AML-193 (cell line): ENCODE measurements at regions not wholly inside any gene's neighbourhood (a gene's known extent, or its start where the extent isn't known, plus 50 kb on each side); places are given as distances from the start of the nearest gene placed in this dataset.
"Not testable (repeated sequence)": the region's sequence is repeated elsewhere in the genome, so short reads cannot be mapped to it uniquely, and the experiment has no call there.

Source experiments
- DNase-seq, 2 experiments: peaks; one replicate each; lab custom pipeline; 2025; lab: John Stamatoyannopoulos, UW

GRCh38 chr2:238521002-238521401, 94.3 kb downstream of the ASB1 start:
- DNase-seq: no peak

DNA sequence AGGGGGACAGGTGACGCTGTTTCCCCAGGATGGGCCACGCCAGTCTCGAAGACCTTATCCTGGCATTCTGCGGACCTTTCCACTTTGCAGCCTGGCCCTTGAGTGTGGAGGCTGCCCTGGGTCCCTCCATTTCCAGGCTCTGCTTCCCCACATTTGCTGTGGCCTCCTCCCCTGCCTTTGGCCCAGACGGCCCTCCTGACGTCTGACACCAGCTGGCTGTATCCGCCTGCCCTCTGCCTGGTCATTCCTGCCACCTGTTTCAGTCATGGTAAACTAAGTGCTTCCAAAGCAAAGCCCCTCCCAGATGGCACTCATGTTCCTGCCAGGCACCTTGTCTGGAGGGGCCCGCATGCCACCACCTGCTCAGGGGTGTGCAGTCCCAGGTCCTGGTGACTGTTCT, 95.1 kb downstream of the ASB1 start:
- no peak for DNase-seq

GRCh38 chr2:238523158-238524110, 96.7 kb downstream of the ASB1 start:
- no peak for DNase-seq

DNA sequence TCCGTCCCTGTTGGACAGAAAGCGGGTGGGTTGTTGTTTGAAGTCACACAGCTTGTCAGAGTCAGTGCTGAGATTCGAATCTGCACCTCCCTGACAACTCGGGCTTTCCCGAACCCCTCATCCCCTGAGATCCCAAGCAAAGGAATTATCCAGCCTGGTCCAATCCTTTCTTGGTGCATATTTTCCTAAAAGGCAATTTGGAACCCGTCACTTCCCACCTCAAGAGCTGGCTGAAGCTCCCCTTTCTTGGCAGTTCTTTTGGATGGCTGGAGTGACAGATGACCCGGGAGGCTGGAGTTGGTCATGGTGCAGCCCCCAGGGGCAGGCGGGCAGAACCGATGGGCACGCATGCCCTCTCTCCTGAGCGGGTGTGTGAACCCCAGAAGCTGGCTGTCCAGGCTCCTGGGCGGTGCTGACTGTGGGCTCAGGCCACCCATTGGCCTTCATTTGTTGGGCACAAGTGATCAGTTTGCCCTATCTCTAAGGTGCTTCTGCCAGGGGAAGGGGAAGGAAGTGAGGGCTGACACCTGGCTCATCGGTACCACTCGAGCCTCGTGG, 97.8 kb downstream of the ASB1 start:
- no peak for DNase-seq

GRCh38 chr2:238525990-238526389, 99.3 kb downstream of the ASB1 start:
- DNase-seq: no peak

DNA sequence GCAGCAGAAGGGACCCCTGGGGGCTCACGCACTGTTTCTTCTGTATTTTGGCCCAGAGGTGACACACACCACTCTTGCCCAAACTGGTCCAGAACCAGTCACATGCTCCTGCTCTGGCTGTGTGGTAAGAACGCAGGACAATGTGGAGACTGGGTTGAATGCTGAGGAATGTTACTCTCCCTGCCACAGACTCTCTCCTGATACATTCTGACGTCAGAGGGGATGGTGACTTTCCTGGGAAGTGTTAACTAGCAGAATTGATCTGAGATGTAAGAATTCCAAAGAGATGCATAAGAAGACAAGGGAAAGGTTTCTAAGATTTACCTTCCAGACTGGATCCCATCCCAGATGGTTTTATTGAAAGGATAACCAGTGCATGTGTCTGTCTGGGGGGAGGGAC, 100.8 kb downstream of the ASB1 start:
- no peak for DNase-seq

- DNase-seq: no peak
Measured at GRCh38 chr2:238528953-238529781, 102.4 kb downstream of the ASB1 start.

DNA sequence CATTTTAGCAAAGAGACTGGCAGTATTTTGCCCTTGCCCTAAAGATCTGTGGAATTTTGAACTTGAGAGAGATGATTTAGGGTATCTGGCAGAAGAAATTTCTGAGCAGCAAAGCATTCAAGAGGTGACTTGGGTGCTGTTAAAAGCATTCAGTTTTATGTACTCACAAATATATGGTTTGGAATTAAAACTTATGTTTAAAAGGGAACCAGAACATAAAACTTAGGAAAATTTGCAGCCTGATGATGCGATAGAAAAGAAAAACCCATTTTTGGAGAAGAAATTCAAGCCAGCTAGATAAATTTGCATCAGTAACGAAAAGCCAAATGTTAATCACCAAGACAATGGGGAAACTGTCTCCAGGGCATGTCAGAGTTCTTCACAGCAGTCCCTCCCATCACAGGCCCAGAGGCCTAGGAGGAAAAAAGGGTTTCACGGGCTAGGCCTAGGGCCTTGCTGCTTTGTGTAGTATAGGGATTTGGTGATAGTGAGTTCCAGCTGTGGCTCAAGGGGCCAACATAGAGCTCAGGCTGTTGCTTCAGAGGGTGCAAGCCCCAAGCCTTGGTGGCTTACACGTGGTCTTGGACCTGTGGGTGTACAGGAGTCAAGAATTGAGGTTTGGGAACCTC, 104.4 kb downstream of the ASB1 start:
- DNase-seq: not testable (repeated sequence)

DNA sequence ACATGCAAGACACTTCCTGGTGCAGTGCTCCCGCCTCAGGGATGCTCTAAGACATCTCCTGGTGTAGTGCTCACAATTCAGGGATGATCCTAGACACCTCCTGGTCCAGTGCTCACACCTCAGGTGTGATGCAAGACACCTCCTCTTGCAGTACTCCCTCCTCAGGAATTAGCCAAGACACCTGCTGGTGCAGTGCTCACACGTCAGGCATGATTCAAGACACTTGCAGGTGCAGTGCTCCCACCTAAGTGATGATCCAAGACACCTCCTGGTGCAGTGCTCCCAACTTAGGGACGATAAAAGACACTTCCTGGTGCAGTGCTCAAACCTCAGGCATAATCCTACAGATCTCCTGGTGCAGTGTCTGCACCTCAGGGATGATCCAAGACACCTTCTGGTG, 117.0 kb downstream of the ASB1 start:
- not testable (repeated sequence) for DNase-seq

- DNase-seq: no peak
Measured at GRCh38 chr2:238548902-238549462, 122.3 kb downstream of the ASB1 start.

DNA sequence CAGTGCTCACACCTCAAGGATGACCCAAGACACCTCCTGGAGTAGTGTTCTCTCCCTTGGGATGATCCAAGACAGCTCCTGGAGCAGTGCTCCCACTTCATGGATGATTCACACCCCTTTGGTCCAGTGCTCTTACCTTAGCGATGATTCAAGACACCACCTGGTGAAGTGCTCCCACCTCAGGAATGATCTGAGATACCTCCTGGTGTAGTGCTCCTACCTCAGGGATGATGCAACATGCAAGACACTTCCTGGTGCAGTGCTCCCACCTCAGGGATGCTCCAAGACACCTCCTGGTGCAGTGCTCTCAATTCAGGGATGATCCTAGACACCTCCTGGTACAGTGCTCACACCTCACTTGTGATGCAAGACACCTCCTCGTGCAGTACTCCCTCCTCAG, 123.1 kb downstream of the ASB1 start:
- no peak for DNase-seq

GRCh38 chr2:238551091-238551490, 124.4 kb downstream of the ASB1 start:
- DNase-seq: no peak

- no peak for DNase-seq
Measured at GRCh38 chr2:238552226-238552625, 125.5 kb downstream of the ASB1 start.

- no peak for DNase-seq
Measured at GRCh38 chr2:238553159-238553558, 126.4 kb downstream of the ASB1 start.

DNA sequence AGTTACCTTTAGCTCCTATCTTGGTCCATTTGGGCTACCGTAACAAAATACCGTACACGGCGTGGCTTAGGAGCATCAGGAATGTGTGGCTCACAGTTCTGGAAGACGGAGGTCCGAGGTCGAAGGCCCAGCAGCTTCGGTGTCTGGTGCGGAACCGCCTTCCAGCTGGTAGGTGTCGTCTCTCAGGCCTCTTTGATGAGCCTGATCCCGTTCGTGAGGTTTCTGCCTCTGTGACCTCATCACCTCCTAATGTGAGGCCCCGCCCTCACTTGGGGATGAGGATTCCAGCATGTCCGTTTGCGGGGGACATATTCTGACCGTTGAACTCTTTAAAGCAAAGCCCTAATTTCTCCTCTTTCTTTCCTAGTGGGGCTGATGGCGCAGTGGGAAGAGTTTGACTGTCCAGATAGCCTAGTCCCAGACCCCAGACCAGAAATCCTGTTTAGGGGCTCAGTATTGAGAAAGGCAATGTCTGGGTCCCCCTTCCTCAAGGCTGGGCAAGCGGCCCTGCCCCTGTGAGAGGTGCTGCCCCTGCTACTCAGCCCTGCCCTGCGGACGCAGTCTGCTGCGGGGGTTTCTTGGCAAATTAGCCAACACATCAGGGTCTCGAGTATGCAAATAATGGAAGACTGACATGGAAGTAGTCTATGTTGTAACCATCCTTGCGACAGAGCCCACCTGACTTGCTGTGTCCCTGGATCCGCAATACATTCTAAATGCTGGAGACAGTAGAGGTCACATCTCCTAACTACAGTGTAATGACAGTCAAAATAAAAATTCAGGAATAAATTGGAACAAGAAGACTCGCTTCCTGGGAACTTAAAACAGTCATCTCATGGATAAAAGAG, 128.0 kb downstream of the ASB1 start:
- DNase-seq: no peak

DNA sequence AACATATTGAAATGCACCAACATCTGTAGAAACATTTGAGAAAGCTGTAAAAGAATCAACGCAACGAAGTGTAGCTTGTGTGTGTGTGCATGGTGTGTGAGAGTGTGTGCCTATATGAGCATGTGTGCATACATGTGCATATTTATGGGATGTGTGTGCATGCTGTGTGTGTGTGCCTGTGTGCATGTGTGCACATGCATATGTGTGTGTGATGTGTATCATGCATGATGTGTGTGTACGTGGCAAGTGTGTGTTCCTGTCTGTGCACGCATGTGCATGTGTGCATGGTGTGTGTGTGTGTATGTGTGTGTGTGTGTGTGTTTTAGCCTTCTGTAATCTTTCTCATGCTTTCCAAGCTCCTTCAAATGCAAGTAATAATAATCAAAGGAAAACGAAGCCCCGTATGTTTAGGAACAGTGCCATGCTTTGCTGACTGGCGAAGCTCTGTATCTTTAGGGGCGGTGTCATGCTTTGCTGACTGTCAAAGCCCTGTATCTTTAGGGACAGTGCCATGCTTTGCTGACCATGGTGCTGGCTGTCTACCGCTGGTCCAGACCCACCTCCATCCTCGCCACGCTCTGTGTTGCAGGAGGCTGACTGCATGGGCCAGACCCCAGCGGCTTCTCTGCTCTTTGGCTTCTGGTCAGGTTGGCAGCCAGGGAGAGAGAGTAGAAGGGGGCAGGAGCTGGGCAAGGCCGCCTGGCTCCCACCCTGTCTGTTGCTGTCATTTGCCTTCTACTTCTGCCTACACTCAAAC, 129.2 kb downstream of the ASB1 start:
- DNase-seq: no peak

DNA sequence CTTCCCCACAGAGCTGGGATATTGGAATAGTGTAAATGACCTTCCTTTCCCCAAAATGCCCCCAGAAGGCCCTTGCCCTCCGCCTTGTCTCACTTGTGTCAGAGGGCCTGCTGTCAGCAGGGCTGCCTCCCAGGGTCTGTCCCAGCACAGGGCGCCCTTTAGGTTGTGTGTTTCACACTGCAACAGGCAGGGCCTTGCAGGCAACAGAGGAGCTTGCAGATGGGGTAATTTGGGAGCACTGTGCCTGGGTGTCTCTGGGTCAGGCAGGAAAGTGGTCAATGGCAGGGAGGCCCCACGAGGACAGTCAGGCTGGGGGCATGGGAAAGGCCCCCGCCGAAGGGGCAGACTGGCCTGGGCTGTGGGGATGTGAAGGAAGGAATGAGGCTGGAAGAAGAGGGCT, 130.7 kb downstream of the ASB1 start:
- no peak for DNase-seq

- DNase-seq: no peak
Measured at GRCh38 chr2:238557936-238558335, 131.2 kb downstream of the ASB1 start.

- no peak for DNase-seq
Measured at GRCh38 chr2:238558456-238559099, 131.9 kb downstream of the ASB1 start.

GRCh38 chr2:238560234-238560633, 133.5 kb downstream of the ASB1 start:
- no peak for DNase-seq
